ENCODE measurements at regions not wholly inside any gene's neighbourhood (a gene's known extent, or its start where the extent isn't known, plus 50 kb on each side); places are given as distances from the start of the nearest gene placed in this dataset.

- Histone ChIP-seq H3K9me3 (no peaks in the 10 kb centered on the region), H3K27ac (no peak overlapping the region), H3K36me3 (no peaks in the 10 kb centered on the region), H3K27me3 (no peaks in the 10 kb centered on the region), H3K4me3 (no peak overlapping the region), H3K4me1 (no peaks in the 10 kb centered on the region)
- WGBS, 2 donors, result 63 to 73% methylated on average over 5 of the region's 5 CpGs
- TF ChIP-seq POLR2A (IDR thresholded peaks at IDR 0.05), result no peak
- TF ChIP-seq, protein P1, sequence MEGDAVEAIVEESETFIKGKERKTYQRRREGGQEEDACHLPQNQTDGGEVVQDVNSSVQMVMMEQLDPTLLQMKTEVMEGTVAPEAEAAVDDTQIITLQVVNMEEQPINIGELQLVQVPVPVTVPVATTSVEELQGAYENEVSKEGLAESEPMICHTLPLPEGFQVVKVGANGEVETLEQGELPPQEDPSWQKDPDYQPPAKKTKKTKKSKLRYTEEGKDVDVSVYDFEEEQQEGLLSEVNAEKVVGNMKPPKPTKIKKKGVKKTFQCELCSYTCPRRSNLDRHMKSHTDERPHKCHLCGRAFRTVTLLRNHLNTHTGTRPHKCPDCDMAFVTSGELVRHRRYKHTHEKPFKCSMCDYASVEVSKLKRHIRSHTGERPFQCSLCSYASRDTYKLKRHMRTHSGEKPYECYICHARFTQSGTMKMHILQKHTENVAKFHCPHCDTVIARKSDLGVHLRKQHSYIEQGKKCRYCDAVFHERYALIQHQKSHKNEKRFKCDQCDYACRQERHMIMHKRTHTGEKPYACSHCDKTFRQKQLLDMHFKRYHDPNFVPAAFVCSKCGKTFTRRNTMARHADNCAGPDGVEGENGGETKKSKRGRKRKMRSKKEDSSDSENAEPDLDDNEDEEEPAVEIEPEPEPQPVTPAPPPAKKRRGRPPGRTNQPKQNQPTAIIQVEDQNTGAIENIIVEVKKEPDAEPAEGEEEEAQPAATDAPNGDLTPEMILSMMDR (IDR thresholded peaks at IDR 0.05), result no peak
- no peak for TF ChIP-seq EP300 (IDR thresholded peaks at IDR 0.05)
- TF ChIP-seq POLR2AphosphoS5 (IDR thresholded peaks at IDR 0.05), result no peak
- no peak for DNase-seq
- no peak for ATAC-seq (ENCODE audit: low FRiP score in 2 of 2)
Observed at GRCh38 chr4:117814277-117815246, 219.7 kb upstream of the NDST3 start.

GRCh38 chr4:117817301-117817700 is 217.0 kb upstream of the NDST3 start:
- no peaks in the 10 kb centered on the region for H3K9me3 ChIP-seq
- no peaks in the 10 kb centered on the region for H3K27me3 ChIP-seq
- H3K4me1 ChIP-seq, result no peaks in the 10 kb centered on the region
- H3K36me3 ChIP-seq, result no peaks in the 10 kb centered on the region
- ATAC-seq (ENCODE audit: low FRiP score in 2 of 2), result no peak
- no peak overlapping the region for H3K4me3 ChIP-seq
- TF ChIP-seq EP300 (IDR thresholded peaks at IDR 0.05) (no peak), POLR2A (IDR thresholded peaks at IDR 0.05) (no peak), POLR2AphosphoS5 (IDR thresholded peaks at IDR 0.05) (no peak)
- TF ChIP-seq, protein P1 (IDR thresholded peaks at IDR 0.05), result no peak
- DNase-seq, result no peak
- no peak overlapping the region for H3K27ac ChIP-seq

DNA sequence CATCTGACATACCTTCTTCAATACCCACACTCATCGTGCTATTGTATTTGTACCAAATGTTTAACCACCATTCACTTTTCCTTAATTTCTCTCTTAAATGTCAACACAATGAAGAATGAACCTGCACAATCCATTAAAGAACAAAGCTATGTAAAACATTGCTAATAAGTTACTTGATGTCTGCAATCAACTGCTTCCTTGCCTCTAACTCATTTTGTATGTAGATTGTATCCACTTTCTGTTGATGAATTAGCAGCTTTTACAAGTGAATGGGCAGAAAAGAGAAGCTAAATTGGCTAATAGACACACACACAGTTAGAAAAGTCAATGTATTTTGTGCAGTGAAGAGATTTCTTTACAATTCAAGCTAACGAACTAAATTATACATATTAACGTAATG is 212.5 kb upstream of the NDST3 start:
- Histone ChIP-seq H3K9me3 (no peaks in the 10 kb centered on the region), H3K4me1 (no peaks in the 10 kb centered on the region), H3K27me3 (no peaks in the 10 kb centered on the region), H3K27ac (no peak overlapping the region), H3K4me3 (no peak overlapping the region), H3K36me3 (no peaks in the 10 kb centered on the region)
- DNase-seq (no peak), ATAC-seq (ENCODE audit: low FRiP score in 2 of 2) (no peak)
- 79 to 89% methylated on average over 3 of the region's 3 CpGs for WGBS, 2 donors
- TF ChIP-seq EP300 (IDR thresholded peaks at IDR 0.05) (no peak), POLR2AphosphoS5 (IDR thresholded peaks at IDR 0.05) (no peak), POLR2A (IDR thresholded peaks at IDR 0.05) (no peak)
- TF ChIP-seq, protein P1 (IDR thresholded peaks at IDR 0.05), result no peak

DNA sequence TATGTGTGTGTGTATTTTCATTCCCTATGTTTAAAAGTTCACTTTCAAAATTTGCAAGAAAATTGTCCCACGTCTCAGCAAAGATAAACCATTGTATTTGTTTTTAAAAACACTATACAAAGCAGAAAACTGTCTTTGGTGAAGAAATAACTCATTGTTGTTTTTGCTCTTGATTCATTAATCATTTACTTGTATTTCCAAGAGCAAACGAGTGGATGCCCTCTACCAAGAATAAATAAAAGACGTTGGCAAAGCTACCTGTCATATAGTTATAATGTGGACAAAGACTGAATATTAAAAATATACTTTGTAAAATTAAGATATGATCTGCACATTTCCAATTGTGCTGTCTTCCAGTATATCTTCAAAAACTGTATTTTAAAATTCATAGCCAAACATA is 210.9 kb upstream of the NDST3 start:
- Histone ChIP-seq H3K27ac (no peak overlapping the region), H3K36me3 (no peaks in the 10 kb centered on the region), H3K4me1 (no peaks in the 10 kb centered on the region), H3K4me3 (no peak overlapping the region), H3K9me3 (no peaks in the 10 kb centered on the region), H3K27me3 (no peaks in the 10 kb centered on the region)
- 56 to 59% methylated on average over 3 of the region's 3 CpGs for WGBS, 2 donors
- ATAC-seq (ENCODE audit: low FRiP score in 2 of 2), result no peak
- DNase-seq, result no peak
- TF ChIP-seq POLR2A (IDR thresholded peaks at IDR 0.05) (no peak), EP300 (IDR thresholded peaks at IDR 0.05) (no peak), POLR2AphosphoS5 (IDR thresholded peaks at IDR 0.05) (no peak)
- TF ChIP-seq, protein P1 (IDR thresholded peaks at IDR 0.05), result no peak

GRCh38 chr4:117825600-117825999 is 208.7 kb upstream of the NDST3 start:
- 46 to 65% methylated on average over 1 of the region's 1 CpG for WGBS, 2 donors
- TF ChIP-seq, protein P1 (IDR thresholded peaks at IDR 0.05), result no peak
- TF ChIP-seq POLR2AphosphoS5 (IDR thresholded peaks at IDR 0.05) (no peak), POLR2A (IDR thresholded peaks at IDR 0.05) (no peak), EP300 (IDR thresholded peaks at IDR 0.05) (no peak)
- ATAC-seq (ENCODE audit: low FRiP score in 2 of 2), result no peak
- Histone ChIP-seq H3K27me3 (no peaks in the 10 kb centered on the region), H3K36me3 (no peaks in the 10 kb centered on the region), H3K27ac (no peak overlapping the region), H3K4me3 (no peak overlapping the region), H3K4me1 (no peaks in the 10 kb centered on the region), H3K9me3 (no peaks in the 10 kb centered on the region)
- no peak for DNase-seq
